ENCODE measurements at regions not wholly inside any gene's neighbourhood (a gene's known extent, or its start where the extent isn't known, plus 50 kb on each side); places are given as distances from the start of the nearest gene placed in this dataset.

- ChIA-PET POLR2A (no interaction called here), CTCF (interaction anchor here (1.4 to 2.4 kb wide), 2 partner anchors 29 to 52 kb away, joined by 4 to 8 read pairs; no protein-coding TSS in a partner anchor)
- Histone ChIP-seq H3K4me3 (replicated peaks in 1 of 3; ENCODE audit: insufficient read depth in 1 of 3, low read depth in 1 of 3, low read length in 3 of 3) (no peak overlapping the region), H3K27me3 (ENCODE audit: control insufficient read depth in 2 of 2, insufficient read depth in 2 of 2, low read length in 2 of 2) (peaks cover 0 to 6% of the 10 kb centered on the region in 2 experiments), H3K79me2 (ENCODE audit: control insufficient read depth, insufficient read depth, low read length) (no peaks in the 10 kb centered on the region), H3K9me3 (replicated peaks; ENCODE audit: control insufficient read depth, insufficient read depth, low read length) (no peaks in the 10 kb centered on the region), H3K9me1 (replicated peaks; ENCODE audit: control insufficient read depth, extremely low read depth, insufficient read depth, low read length) (no peaks in the 10 kb centered on the region), H3K36me3 (ENCODE audit: control insufficient read depth in 2 of 2, extremely low read depth in 1 of 2, insufficient read depth in 2 of 2, low read length in 2 of 2) (no peaks in the 10 kb centered on the region), H4K20me1 (replicated peaks; ENCODE audit: control insufficient read depth, extremely low read depth, insufficient read depth, low read length) (no peaks in the 10 kb centered on the region), H3K4me1 (ENCODE audit: control insufficient read depth, extremely low read depth, insufficient read depth, low read length) (peaks cover 6% of the 10 kb centered on the region), H3K9ac (replicated peaks; ENCODE audit: extremely low read depth, insufficient read depth, low read length) (no peak overlapping the region), H2AFZ (ENCODE audit: low read depth, low read length) (no peak overlapping the region), H3K4me2 (ENCODE audit: insufficient read depth, low read length) (no peak overlapping the region), H3K27ac (ENCODE audit: insufficient read depth, low read depth, low read length) (no peak overlapping the region)
- TF ChIP-seq GATA2 (IDR thresholded peaks at IDR 0.05; ENCODE audit: insufficient read depth, insufficient read length, low read depth, low read length) (no peak), FOS (IDR thresholded peaks at IDR 0.05; ENCODE audit: borderline replicate concordance, insufficient read depth, low read length) (peak; percentile 54)
- intact Hi-C loops (cut with micrococcal nuclease) = no loop called here
- DNase-seq (ENCODE audit: low read depth, low spot score) (no peak), FAIRE-seq (no peak)
- no TSS peak for BruUV-seq (replicated peaks)
- dilution Hi-C loops (cut with MboI; ENCODE audit: extremely low pct_ligation_motif_present, low sequenced_read_pairs) = no loop called here
These were observed 60.7 kb upstream of the ATP5PO start for GRCh38 chr21:33976082-33977016.

GRCh38 chr21:33975548-33976081, 60.0 kb upstream of the ATP5PO start:
- BruUV-seq (replicated peaks) = no TSS peak
- no peak overlapping the region for H3K4me3 ChIP-seq (replicated peaks in 1 of 3; ENCODE audit: insufficient read depth in 1 of 3, low read depth in 1 of 3, low read length in 3 of 3)
- DNase-seq (ENCODE audit: low read depth, low spot score) (no peak), FAIRE-seq (peak; percentile 21)
- no peak for TF ChIP-seq MAX (IDR thresholded peaks at IDR 0.05; ENCODE audit: insufficient read depth, insufficient read length)
- peak; percentile 41 for TF ChIP-seq FOS (IDR thresholded peaks at IDR 0.05; ENCODE audit: borderline replicate concordance, insufficient read depth, low read length)
- no peaks in the 10 kb centered on the region for H3K79me2 ChIP-seq (ENCODE audit: control insufficient read depth, insufficient read depth, low read length)
- H3K4me1 ChIP-seq (ENCODE audit: control insufficient read depth, extremely low read depth, insufficient read depth, low read length) = peaks cover 13% of the 10 kb centered on the region
- H3K9me3 ChIP-seq (replicated peaks; ENCODE audit: control insufficient read depth, insufficient read depth, low read length) = no peaks in the 10 kb centered on the region
- H3K27ac ChIP-seq (ENCODE audit: insufficient read depth, low read depth, low read length) = no peak overlapping the region
- no peaks in the 10 kb centered on the region for H3K9me1 ChIP-seq (replicated peaks; ENCODE audit: control insufficient read depth, extremely low read depth, insufficient read depth, low read length)
- ChIA-PET CTCF (no interaction called here), POLR2A (no interaction called here)
- no peaks in the 10 kb centered on the region for H4K20me1 ChIP-seq (replicated peaks; ENCODE audit: control insufficient read depth, extremely low read depth, insufficient read depth, low read length)
- dilution Hi-C loops (cut with MboI; ENCODE audit: extremely low pct_ligation_motif_present, low sequenced_read_pairs) (no loop called here), intact Hi-C loops (cut with micrococcal nuclease) (no loop called here)
- no peak overlapping the region for H3K9ac ChIP-seq (replicated peaks; ENCODE audit: extremely low read depth, insufficient read depth, low read length)
- H3K36me3 ChIP-seq (ENCODE audit: control insufficient read depth in 2 of 2, extremely low read depth in 1 of 2, insufficient read depth in 2 of 2, low read length in 2 of 2) = no peaks in the 10 kb centered on the region
- H2AFZ ChIP-seq (ENCODE audit: low read depth, low read length) = no peak overlapping the region
- H3K4me2 ChIP-seq (ENCODE audit: insufficient read depth, low read length) = no peak overlapping the region
- H3K27me3 ChIP-seq (ENCODE audit: control insufficient read depth in 2 of 2, insufficient read depth in 2 of 2, low read length in 2 of 2) = peaks cover 0 to 6% of the 10 kb centered on the region in 2 experiments
